LNCAP (cell line): ENCODE measurements at regions not wholly inside any gene's neighbourhood (a gene's known extent, or its start where the extent isn't known, plus 50 kb on each side); places are given as distances from the start of the nearest gene placed in this dataset.
A peak's percentile ranks its signal among the peaks of the same experiment; 100 is the strongest.

Experiments
- CTCF ChIP-seq: fragments of 450-650 bp; IDR thresholded peaks from 2 replicates; pipeline ENCODE4 v1.5.1; 2017; ENCODE audit warnings: mild to moderate bottlenecking

GRCh38 chr15:62777671-62778070 lies 264.9 kb upstream of the TPM1 start:
- TF ChIP-seq CTCF: no peak

DNA sequence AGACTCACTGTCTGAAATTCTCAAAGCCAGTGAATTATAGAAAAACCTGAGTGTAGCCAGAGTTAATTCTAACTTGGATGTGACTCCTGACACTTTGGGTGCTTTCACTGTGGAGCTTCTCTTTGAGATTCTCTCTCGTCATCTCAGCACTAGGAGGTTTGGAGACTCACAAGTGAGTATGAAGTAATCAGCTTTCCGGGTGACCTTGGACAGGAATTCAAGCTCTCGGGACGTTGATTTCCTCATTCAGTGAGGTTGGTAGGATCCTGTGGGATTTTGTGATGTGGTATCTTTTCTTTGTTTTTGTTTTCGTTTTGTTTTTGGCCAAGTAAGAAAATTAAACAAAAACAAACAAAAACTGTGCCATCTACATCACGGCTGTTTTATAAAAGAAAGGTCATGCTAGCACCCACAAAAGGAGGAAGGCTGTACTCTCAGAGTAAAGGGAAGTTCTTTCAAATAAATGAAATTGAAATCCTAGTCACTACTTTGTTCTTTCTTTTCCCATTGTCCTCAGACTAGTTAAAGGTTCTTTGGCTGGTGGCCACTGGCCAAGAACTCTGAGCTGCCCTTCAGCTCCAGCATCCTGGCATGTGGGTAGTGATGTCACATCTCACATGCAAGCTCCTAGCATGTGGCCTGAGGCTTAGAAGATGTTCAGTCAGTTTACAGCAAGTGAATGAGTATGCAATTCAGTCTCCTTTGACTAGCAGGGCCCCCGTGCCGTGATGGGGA lies 263.3 kb upstream of the TPM1 start:
- no peak for TF ChIP-seq CTCF

GRCh38 chr15:62779899-62780298 lies 262.6 kb upstream of the TPM1 start:
- no peak for TF ChIP-seq CTCF

DNA sequence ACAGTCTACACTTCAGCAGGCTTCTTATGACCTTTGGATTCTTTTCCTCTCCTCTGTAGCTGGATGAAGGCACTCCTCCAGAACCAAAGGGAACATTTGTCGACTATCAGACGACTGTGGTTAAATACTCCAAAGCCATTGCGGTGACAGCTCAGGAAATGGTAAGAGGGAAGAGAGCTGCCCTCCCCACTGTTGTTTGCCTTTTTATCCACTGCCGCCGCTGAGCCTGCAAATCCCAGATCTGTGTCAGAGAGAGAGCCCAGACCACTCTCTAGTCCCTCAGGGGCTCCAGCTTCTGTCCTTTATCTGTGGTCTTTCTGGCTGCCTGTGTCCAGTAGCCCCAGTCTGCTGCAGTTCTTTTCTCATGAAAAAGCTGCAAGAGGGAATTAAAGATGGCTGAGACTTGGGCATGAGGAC lies 261.5 kb upstream of the TPM1 start:
- TF ChIP-seq CTCF: no peak

DNA sequence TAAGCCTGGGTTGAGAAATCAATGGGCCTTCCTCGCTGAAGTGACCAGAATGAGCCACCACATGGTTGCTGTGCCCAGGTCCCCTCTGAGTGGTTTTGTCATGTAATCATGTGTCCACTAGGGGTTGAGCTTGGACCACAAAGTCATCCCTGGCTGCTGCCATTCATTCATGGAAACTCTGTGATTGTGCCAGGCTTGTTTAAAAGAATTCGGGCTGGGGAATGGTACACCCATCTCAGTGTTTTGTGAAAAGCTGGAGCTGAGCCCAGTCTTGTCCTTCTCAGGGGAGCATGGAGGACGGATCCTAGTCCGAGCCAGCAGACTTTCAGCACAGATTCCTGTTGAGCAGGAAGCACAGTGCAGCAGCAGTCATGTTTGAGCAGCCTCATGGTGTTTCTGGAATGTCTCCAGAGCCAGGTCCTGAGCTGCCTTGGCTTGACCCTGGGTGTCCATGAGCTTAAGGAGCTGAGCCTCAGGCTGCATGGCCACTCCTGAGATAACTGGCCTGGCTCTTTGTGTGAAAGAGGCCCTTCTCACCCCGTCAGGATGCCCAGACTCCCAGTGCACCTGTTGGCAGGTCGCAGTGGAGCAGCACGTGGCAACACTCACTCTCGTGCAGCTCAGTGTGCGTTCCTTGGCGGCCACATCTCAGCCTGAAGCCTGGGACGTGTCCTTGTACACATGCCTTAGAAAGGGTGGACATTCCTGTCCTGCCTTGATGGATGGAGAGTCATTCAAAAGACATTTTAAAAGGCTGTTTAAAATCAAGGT lies 260.3 kb upstream of the TPM1 start:
- peak; percentile 62 for TF ChIP-seq CTCF

DNA sequence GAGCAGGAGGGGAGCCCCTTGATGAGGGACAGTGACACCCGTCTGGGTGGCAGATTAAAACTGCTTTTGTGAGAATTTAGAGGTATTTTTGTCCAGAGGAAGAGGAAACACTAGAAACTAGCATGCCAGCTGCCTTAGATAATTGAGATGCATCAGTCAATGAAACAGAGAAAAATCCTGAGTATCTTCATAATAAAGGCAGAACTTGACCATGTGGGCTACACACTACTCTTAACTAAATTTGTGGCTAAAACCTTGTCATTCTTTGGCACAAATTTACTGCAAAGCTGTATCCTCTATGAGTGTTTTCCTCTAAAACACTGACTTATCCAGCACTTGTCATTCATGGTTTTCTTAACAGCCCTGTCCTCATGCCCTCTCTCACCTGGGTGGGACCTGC lies 259.7 kb upstream of the TPM1 start:
- no peak for TF ChIP-seq CTCF

GRCh38 chr15:62783303-62783957 lies 259.1 kb upstream of the TPM1 start:
- no peak for TF ChIP-seq CTCF
